ENCODE measurements at regions not wholly inside any gene's neighbourhood (a gene's known extent, or its start where the extent isn't known, plus 50 kb on each side); places are given as distances from the start of the nearest gene placed in this dataset.

GRCh38 chr6:74073999-74074398 is 378.0 kb downstream of the CD109 start:
- DNase-seq (ENCODE audit: low read depth, low spot score): no peak
- H3K27me3 ChIP-seq (ENCODE audit: insufficient read depth, insufficient read length): no peaks in the 10 kb centered on the region
- TF ChIP-seq ZNF274 (IDR thresholded peaks at IDR 0.05; ENCODE audit: low read depth, low read length) (no peak), YY1 (IDR thresholded peaks at IDR 0.05; ENCODE audit: insufficient read depth, insufficient read length) (no peak), SUZ12 (IDR thresholded peaks at IDR 0.05; ENCODE audit: extremely low read depth, insufficient read depth, insufficient read length) (no peak)
- H3K4me1 ChIP-seq (ENCODE audit: insufficient read depth, insufficient read length): no peaks in the 10 kb centered on the region
- no peak overlapping the region for H3K9ac ChIP-seq (ENCODE audit: insufficient read length, low read depth)
- no peak overlapping the region for H3K4me3 ChIP-seq (ENCODE audit: insufficient read length, low read depth)
- H3K36me3 ChIP-seq (ENCODE audit: insufficient read depth, insufficient read length, low read length): no peaks in the 10 kb centered on the region
- H3K9me3 ChIP-seq (ENCODE audit: insufficient read depth, low read length): no peaks in the 10 kb centered on the region

DNA sequence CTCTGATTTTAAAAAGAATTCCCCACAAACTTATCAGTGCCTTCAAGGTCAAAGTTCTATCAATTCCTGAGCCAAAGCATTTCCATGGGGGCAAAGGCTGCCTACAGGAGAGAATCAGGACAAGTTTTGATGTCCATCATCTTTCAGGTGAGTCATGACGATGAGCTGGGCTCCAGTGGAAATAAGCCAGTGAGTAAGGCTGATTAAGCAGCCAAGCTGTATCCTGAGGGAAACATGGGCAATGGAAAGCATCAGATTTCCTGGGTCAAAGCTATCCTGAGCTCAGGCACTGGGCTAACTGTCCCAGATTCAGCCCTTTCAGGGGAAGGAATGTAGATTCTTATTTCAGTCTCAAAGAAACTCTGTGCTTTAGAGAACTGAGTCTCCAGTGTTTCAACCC is 377.4 kb downstream of the CD109 start:
- Histone ChIP-seq H3K9me3 (ENCODE audit: insufficient read depth, low read length) (no peaks in the 10 kb centered on the region), H3K36me3 (ENCODE audit: insufficient read depth, insufficient read length, low read length) (no peaks in the 10 kb centered on the region), H3K4me1 (ENCODE audit: insufficient read depth, insufficient read length) (no peaks in the 10 kb centered on the region), H3K27me3 (ENCODE audit: insufficient read depth, insufficient read length) (no peaks in the 10 kb centered on the region), H3K9ac (ENCODE audit: insufficient read length, low read depth) (no peak overlapping the region), H3K4me3 (ENCODE audit: insufficient read length, low read depth) (no peak overlapping the region)
- DNase-seq (ENCODE audit: low read depth, low spot score): no peak
- TF ChIP-seq YY1 (IDR thresholded peaks at IDR 0.05; ENCODE audit: insufficient read depth, insufficient read length): no peak

DNA sequence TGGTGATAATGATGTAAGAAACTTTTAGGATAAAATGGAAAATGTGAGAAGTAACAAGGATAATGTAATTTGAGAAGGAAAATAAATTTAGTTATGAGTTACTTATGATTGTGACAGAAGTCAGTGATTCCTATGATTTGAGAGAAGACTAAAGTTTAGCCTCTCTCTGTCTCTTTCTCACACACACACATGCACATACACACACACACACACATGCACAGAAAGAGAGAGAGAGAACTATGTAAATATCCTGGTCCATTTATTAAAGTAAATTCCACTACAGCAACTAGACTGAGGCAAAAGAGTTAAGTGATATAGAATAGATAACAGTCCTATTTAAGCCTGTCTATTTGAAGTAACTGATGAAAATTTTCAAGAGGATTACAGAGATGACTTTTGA is 375.2 kb downstream of the CD109 start:
- TF ChIP-seq YY1 (IDR thresholded peaks at IDR 0.05; ENCODE audit: insufficient read depth, insufficient read length): no peak
- no peak for TF ChIP-seq ZNF274 (IDR thresholded peaks at IDR 0.05; ENCODE audit: low read depth, low read length)
- TF ChIP-seq SUZ12 (IDR thresholded peaks at IDR 0.05; ENCODE audit: extremely low read depth, insufficient read depth, insufficient read length): no peak
- H3K9ac ChIP-seq (ENCODE audit: insufficient read length, low read depth): no peak overlapping the region
- H3K36me3 ChIP-seq (ENCODE audit: insufficient read depth, insufficient read length, low read length): no peaks in the 10 kb centered on the region
- H3K4me1 ChIP-seq (ENCODE audit: insufficient read depth, insufficient read length): no peaks in the 10 kb centered on the region
- H3K27me3 ChIP-seq (ENCODE audit: insufficient read depth, insufficient read length): no peaks in the 10 kb centered on the region
- DNase-seq (ENCODE audit: low read depth, low spot score): no peak
- no peaks in the 10 kb centered on the region for H3K9me3 ChIP-seq (ENCODE audit: insufficient read depth, low read length)
- no peak overlapping the region for H3K4me3 ChIP-seq (ENCODE audit: insufficient read length, low read depth)

GRCh38 chr6:74070711-74071110 is 374.7 kb downstream of the CD109 start:
- H3K36me3 ChIP-seq (ENCODE audit: insufficient read depth, insufficient read length, low read length): no peaks in the 10 kb centered on the region
- DNase-seq (ENCODE audit: low read depth, low spot score): no peak
- H3K4me1 ChIP-seq (ENCODE audit: insufficient read depth, insufficient read length): no peaks in the 10 kb centered on the region
- H3K27me3 ChIP-seq (ENCODE audit: insufficient read depth, insufficient read length): no peaks in the 10 kb centered on the region
- no peak overlapping the region for H3K4me3 ChIP-seq (ENCODE audit: insufficient read length, low read depth)
- TF ChIP-seq SUZ12 (IDR thresholded peaks at IDR 0.05; ENCODE audit: extremely low read depth, insufficient read depth, insufficient read length) (no peak), ZNF274 (IDR thresholded peaks at IDR 0.05; ENCODE audit: low read depth, low read length) (no peak), YY1 (IDR thresholded peaks at IDR 0.05; ENCODE audit: insufficient read depth, insufficient read length) (no peak)
- H3K9ac ChIP-seq (ENCODE audit: insufficient read length, low read depth): no peak overlapping the region
- no peaks in the 10 kb centered on the region for H3K9me3 ChIP-seq (ENCODE audit: insufficient read depth, low read length)

GRCh38 chr6:74070091-74070490 is 374.1 kb downstream of the CD109 start:
- H3K36me3 ChIP-seq (ENCODE audit: insufficient read depth, insufficient read length, low read length): no peaks in the 10 kb centered on the region
- H3K4me1 ChIP-seq (ENCODE audit: insufficient read depth, insufficient read length): no peaks in the 10 kb centered on the region
- TF ChIP-seq YY1 (IDR thresholded peaks at IDR 0.05; ENCODE audit: insufficient read depth, insufficient read length): no peak
- H3K9ac ChIP-seq (ENCODE audit: insufficient read length, low read depth): no peak overlapping the region
- DNase-seq (ENCODE audit: low read depth, low spot score): no peak
- H3K9me3 ChIP-seq (ENCODE audit: insufficient read depth, low read length): no peaks in the 10 kb centered on the region
- no peak overlapping the region for H3K4me3 ChIP-seq (ENCODE audit: insufficient read length, low read depth)
- no peaks in the 10 kb centered on the region for H3K27me3 ChIP-seq (ENCODE audit: insufficient read depth, insufficient read length)

GRCh38 chr6:74069089-74069581 is 373.1 kb downstream of the CD109 start:
- no peak for TF ChIP-seq SUZ12 (IDR thresholded peaks at IDR 0.05; ENCODE audit: extremely low read depth, insufficient read depth, insufficient read length)
- H3K9ac ChIP-seq (ENCODE audit: insufficient read length, low read depth): no peak overlapping the region
- no peaks in the 10 kb centered on the region for H3K4me1 ChIP-seq (ENCODE audit: insufficient read depth, insufficient read length)
- no peak overlapping the region for H3K4me3 ChIP-seq (ENCODE audit: insufficient read length, low read depth)
- H3K27me3 ChIP-seq (ENCODE audit: insufficient read depth, insufficient read length): no peaks in the 10 kb centered on the region
- no peaks in the 10 kb centered on the region for H3K36me3 ChIP-seq (ENCODE audit: insufficient read depth, insufficient read length, low read length)
- H3K9me3 ChIP-seq (ENCODE audit: insufficient read depth, low read length): no peaks in the 10 kb centered on the region
- no peak for DNase-seq (ENCODE audit: low read depth, low spot score)

DNA sequence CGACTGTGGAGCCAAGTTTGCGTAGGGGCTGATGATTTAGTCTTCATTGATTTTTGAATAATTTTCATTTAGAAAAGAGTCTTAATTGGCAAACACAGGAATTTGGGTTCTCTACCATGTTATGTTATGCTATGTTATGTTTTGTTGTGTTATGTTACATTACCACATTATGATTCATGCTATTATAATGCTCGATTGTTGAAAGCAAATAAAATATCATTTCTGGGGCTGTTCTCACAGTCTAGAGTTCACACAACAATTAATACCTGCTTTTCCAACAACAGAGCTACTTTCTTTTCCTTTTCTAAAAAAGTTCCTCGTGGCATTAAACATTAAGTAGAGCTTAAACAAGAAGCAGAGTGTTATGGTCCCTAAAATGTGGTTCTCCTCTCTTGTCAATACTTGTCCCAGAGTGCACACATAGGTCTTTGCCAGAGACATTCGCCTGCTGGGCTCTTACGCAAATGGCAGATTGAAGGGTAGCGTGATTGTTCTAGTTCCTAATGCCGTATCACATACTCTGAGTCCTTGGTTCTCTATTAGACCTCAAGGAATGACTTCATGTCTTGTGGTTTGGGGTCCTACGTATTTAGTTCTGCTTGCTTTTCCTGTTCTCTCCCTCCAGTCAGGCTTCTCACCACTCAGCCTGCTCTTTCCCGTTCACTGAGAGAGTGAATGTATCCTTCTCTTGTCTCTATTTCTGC is 370.3 kb downstream of the CD109 start:
- Histone ChIP-seq H3K4me1 (ENCODE audit: insufficient read depth, insufficient read length) (no peaks in the 10 kb centered on the region), H3K27me3 (ENCODE audit: insufficient read depth, insufficient read length) (no peaks in the 10 kb centered on the region), H3K4me3 (ENCODE audit: insufficient read length, low read depth) (no peak overlapping the region), H3K9ac (ENCODE audit: insufficient read length, low read depth) (no peak overlapping the region), H3K36me3 (ENCODE audit: insufficient read depth, insufficient read length, low read length) (no peaks in the 10 kb centered on the region), H3K9me3 (ENCODE audit: insufficient read depth, low read length) (no peaks in the 10 kb centered on the region)
- TF ChIP-seq ZNF274 (IDR thresholded peaks at IDR 0.05; ENCODE audit: low read depth, low read length) (no peak), SUZ12 (IDR thresholded peaks at IDR 0.05; ENCODE audit: extremely low read depth, insufficient read depth, insufficient read length) (no peak), YY1 (IDR thresholded peaks at IDR 0.05; ENCODE audit: insufficient read depth, insufficient read length) (no peak)
- no peak for DNase-seq (ENCODE audit: low read depth, low spot score)

- H3K9me3 ChIP-seq (ENCODE audit: insufficient read depth, low read length): no peaks in the 10 kb centered on the region
- H3K36me3 ChIP-seq (ENCODE audit: insufficient read depth, insufficient read length, low read length): no peaks in the 10 kb centered on the region
- no peak overlapping the region for H3K4me3 ChIP-seq (ENCODE audit: insufficient read length, low read depth)
- DNase-seq (ENCODE audit: low read depth, low spot score): no peak
- H3K27me3 ChIP-seq (ENCODE audit: insufficient read depth, insufficient read length): no peaks in the 10 kb centered on the region
- TF ChIP-seq SUZ12 (IDR thresholded peaks at IDR 0.05; ENCODE audit: extremely low read depth, insufficient read depth, insufficient read length) (no peak), YY1 (IDR thresholded peaks at IDR 0.05; ENCODE audit: insufficient read depth, insufficient read length) (no peak), ZNF274 (IDR thresholded peaks at IDR 0.05; ENCODE audit: low read depth, low read length) (no peak)
- H3K9ac ChIP-seq (ENCODE audit: insufficient read length, low read depth): no peak overlapping the region
- no peaks in the 10 kb centered on the region for H3K4me1 ChIP-seq (ENCODE audit: insufficient read depth, insufficient read length)
Observed at GRCh38 chr6:74065705-74066104, 369.7 kb downstream of the CD109 start.

Data from NT2/D1 (cell line).